Stimulated activated CD8-positive, alpha-beta memory T cell treated with anti-CD3 and anti-CD28 coated beads, Interleukin-15, amount 100 ng/mL, for 24 hours (primary cell): ENCODE measurements at regions not wholly inside any gene's neighbourhood (a gene's known extent, or its start where the extent isn't known, plus 50 kb on each side); places are given as distances from the start of the nearest gene placed in this dataset.

Experiments used
- DNase-seq: peaks from one replicate; pipeline ENCODE4 v3.0.0-alpha.2; 2020; ENCODE audit warnings: low read depth

DNA sequence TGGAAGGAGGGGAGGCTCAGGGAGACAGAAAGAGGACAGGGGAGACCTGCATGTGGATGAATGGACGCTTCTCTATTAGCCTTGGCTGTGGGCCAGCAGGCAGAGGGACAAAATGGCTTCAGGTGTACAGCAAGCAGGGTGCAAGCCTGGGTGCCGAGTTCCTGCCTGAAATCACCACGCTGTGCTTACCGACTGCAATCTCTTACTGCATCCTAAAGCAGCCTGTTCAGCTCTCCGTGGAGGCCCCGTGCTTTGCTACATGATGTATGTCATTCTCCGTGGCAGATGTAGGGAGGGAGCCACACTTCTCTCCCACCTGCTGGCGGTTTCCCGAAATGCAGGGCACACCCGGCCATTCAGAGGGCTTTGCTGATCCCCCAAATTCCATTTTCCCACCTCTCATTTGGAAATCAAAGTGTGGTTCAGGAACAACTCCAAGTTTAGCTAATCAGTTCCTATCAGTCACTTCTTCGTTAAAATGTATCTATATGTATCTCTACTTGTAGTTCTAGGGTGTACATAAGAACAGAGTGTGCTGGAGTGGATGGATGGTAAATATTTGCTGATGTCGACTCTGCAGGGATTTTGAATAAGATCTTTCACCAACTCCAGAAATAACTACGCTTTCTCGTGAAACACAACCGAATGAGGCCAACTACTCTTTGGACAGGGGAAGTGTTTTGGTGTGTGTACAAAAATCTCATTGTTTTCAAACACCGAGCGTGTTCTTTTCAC, 122.3 kb upstream of the BACE2 start:
- DNase-seq: no peak

DNA sequence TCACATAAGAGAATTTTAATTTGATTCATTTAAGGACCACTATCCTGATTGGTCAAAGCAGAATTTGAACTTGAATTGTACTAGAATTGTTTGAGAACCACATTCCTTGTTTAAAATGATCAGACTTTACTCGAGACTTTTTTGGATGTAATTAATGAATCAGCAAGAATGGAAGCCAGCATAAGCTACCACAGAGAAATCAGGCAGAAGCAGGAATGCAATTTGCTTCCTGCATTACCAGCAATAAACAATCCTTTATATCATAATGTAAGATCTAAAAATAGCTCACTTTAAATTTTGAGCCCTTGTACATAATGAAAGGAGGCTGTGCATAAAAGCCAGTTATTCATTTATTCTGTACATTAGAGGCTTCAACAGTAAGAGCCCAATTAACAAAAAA, 119.8 kb upstream of the BACE2 start:
- DNase-seq: no peak

DNA sequence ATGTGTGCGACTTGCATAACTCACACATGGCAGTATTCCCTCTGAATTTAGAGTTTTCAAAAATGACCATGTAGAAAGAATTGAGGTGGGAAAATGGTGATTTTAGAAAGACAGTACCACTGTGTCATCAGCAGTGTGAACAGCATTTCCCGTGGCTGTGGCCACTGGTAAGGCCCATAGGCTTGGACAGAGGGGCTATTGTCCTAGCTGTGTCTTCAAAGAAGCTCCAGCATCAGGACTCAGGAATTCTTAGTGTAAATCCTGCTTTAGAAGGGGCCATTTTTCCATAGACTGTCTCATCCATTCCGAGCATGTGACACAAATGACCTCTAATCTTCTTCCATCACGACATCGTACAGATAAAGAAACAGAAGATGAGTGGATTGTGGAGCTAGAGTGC, 119.3 kb upstream of the BACE2 start:
- DNase-seq: no peak

DNA sequence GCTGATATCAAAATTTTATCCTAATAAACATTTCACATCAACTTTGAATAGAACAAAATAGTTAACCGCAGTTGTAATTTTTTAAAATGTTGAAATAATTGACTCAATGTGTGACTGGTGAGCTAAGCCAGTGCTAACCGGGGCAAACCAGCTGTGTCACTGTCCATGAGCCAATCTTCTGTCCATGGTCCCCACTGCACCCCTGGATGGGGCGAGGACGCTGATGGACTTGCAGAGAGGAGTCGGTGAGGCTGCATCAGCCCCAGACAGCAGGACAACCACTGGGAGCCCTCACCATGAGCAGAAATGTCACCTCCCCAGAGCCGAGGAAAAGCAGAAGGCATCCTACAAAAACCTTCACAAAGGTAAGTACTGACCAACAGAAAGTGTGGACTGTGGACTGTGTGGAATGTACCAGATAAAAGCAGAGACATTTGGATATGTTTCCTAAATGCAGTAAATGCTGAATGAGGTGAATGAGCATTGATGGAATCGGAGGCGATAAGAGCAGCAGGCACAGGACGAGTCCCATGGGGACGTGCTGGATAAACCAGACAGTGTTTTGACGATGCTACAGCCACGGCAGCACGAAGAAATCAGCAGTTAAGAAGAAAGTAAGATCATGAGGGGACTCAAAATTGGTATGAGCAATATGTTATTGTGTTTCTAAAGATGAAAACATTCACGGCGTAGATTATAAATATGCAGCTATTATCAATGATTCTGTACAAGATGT, 115.0 kb upstream of the BACE2 start:
- no peak for DNase-seq

DNA sequence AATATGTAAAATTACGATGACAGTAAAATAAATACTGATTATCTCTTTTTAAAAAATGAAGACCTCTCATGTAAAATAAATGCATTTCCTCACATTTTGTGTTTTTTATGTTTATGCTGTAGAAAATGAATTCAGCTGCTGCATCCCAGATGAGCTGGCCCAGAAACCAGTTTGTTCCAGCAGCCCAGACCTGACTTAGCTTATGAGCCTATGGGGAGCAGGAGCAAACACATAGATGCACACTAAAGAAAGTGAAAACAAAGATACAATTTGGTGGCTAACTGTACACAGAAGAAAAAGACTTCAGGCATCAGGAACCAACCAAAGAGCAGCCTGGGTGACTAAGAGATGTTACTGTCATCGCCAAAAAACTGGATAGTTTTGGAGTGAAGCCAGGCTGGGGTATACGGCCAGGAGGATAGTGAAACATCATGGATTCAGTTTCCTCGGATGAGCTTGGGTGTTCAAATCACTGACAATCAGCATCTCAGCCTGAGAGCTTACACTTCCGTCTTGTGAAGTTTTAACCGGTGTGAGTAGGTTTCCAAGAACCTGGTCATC, 113.9 kb upstream of the BACE2 start:
- no peak for DNase-seq

DNA sequence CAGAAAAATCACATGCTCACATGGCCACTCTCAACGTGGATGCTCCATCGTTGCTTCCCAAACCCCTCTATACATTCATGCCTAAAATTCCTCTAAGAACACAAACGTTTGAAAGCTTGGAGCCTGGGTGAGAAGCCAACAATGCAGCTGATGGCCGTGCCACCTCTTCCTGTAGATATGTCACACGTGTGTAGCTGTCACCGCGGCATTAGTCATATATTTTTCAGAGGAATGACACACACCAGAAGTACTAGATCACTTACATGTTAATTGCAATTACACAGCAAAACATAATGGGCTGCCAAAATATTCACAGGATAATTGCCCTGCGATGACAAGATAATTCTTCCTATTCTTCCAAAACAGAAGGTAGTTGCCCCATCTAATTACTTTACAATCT, 112.7 kb upstream of the BACE2 start:
- DNase-seq: no peak

DNA sequence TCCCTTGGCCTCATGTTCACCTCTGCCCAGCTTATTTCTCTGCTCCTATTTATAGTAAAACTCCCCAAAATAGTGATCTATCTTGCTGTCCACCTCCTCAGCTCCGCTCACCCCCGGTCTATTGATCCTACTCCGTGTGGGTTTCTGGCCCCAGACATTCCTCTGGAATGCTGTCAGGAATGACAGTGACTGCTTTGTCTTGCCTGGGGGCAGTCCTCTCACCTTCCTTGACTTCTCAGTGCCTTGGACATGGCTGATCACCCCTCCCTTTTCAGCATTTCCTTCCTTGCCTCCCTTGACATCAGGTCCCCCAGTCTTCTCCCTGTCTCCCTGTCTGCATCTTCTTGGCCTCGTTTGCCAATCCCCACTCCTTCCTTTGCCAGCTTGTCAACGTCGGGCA, 108.1 kb upstream of the BACE2 start:
- no peak for DNase-seq

DNA sequence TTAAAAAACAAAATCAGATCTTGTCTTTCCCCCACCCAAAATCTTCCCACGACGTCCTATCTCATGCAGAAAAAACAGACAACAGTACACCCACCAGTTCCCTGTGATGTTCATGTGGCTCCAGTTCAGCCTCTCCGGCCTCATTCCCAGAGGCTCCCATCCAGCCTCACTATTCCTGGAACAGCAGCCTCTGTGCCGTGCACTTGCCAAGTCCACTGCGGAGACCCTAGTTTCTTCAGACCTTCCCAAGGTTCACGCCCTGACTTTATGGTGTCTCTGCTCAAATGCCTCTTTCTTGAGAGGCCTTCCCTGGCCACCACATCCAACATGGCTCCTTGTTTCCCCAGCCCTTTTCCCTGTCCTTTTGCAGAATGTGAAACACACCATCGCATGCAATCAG, 106.3 kb upstream of the BACE2 start:
- no peak for DNase-seq

DNA sequence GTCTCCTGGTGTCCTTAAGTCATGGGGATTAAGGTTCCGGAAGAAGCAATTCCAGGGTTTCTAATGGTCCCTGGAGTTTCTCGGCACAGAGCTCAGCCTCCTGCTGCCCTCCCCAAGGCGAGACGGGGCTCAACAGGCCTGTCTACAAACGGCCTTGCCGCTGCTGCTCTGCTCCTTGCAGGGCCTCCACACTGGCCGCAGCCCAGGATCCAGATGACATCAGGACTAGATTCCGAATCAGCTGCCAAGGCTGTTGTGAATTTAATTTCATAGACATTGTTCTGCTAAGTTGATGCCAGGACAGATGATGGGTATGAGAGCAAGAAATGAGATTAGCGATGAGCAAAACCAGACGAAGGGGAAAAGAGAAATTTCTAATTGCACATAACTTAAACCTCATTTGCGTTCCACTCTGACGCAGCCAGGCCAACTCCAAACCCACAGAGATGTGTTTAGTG, 103.6 kb upstream of the BACE2 start:
- DNase-seq: no peak

DNA sequence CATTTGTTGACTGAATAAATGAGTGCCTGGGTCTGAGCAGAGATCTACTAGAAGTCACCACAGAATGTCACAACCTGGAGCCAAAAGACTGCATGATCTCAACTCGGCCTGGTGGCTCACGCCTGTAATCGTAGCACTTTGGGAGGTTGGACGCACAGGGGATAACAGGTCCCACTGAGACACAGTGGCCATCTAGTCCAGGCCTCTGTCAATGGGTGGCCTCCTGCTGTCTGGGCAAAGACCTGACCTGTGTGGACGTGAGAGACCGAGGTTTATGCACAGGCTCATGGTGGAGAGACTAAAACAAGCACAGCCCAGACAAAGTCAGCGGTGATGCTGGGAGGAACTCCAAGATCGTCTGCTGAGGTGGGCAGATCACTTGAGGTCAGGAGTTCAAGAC, 103.0 kb upstream of the BACE2 start:
- DNase-seq: no peak

DNA sequence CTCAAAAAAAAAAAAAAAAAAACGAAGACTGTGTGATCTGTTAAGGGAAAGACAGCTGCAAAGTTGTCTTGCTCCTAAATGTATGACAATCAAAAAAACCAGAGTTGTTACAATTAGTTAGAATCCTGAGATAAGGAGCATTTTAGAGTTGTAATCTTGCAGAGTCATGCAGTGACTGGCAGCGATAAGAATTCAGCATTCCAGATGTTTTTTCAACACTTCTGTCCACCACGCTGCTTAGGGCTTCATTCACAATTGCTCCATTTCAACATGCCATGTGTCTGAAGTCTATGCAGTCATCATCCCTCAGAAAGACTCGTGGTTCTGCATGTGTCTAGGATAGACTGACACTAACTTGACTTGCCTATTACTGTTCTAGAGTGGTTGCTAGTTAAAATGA, 102.4 kb upstream of the BACE2 start:
- DNase-seq: no peak

DNA sequence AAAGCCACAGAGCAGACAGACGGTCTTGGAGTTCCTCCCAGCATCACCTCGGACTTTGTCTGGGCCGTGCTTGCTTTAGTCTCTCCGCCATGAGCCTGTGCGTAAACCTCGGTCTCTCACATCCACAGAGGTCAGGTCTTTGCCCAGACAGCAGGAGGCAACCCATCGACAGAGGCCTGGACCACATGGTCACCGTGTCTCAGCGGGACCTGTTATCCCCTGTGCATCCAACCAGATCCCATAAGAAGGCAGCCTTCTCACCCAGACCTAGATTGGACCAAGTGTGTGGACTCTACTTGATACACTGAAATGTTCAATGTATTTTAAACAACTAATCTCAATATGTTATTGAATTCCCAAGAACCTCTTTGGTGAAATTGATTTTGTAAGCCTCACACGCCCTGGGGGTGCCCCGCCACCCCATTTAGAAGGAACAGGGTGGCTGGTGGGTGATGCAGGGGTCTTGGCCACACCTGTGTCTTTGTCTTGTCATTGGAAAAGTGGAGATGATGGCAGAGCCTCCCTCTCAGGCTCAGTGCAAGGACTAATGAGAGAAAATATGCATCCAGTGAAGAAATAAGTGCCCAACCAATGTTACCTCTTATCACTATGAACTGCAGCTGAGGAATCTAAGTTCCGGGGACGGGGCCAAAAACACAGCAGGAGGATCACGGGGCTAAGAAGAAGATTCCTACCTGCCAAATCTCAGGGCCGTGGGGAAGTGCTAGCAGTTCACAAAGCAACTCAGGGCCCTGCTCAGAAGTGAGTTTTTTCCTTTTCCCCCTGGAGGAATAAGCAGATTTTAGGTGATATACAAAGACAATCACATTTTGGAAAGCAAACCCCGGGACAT, 101.6 kb upstream of the BACE2 start:
- DNase-seq: no peak

DNA sequence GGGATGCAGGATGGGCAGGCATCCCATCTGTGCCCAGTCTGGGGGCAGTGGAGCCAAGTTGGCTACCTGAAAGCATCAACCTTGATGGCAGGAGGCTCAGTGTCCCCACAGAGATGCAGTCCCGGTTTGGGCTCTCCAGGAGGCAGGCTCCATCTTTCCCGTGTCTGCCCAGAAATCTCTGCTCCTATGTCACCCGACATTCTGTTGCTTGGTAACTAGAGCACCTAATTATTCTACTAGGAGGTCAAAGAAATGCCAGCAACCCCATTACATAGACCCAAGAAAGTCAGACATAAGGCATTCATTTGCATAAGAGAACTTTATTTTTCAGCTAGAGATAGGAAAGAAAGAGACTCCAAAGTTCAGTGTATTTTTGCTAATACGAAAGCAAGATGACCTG, 100.3 kb upstream of the BACE2 start:
- DNase-seq: no peak

DNA sequence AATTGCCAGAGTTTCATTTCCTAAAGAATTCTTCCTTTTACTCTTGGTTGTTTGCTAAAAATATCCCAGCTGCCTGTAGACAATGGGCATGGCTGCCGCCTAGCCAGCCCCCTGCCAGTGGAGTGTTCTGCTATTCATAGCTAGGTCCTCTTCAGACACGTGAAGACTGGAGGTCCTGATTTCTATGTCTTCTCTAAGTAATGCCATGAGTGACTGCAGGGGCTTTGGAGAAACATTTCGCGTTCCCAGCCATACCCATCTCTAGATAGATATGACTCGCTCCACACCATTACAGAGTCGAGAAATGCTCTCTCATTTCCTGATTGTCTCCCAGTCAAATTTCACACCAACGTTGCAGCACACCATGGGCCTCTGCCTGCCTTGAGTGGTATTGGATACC, 99.5 kb upstream of the BACE2 start:
- DNase-seq: no peak

DNA sequence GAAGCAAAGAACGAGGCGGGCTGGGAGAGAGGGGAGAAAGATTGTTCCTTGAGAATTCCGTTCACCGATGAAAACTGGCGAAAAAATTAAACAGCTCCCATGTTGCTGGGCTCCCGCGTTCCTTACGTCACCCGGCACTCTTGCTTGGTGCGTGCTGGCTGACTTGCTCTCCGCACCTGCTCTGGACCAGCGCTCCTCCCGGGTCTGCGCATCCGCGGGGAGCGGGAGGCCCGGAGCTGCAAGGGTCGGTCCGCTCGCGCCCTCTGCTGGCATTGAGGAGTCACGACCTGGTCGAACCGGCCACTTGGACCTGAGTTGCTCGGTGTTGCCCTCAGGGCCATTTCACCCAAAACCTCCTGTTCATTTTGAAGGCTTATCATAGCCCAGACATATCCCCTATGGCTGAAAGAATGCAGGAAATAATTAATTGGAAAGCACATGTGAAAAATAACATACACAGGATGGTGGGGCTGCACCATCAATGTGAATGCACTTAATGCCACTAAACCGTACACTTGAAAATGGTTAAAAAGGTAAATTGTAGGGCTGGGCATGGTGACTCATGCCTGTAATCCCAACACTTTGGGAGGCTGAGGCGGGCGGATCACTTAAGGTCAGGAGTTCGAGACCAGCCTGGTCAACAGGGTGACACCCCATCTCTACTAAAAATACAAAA, 98.9 kb upstream of the BACE2 start:
- peak; percentile 25 for DNase-seq

DNA sequence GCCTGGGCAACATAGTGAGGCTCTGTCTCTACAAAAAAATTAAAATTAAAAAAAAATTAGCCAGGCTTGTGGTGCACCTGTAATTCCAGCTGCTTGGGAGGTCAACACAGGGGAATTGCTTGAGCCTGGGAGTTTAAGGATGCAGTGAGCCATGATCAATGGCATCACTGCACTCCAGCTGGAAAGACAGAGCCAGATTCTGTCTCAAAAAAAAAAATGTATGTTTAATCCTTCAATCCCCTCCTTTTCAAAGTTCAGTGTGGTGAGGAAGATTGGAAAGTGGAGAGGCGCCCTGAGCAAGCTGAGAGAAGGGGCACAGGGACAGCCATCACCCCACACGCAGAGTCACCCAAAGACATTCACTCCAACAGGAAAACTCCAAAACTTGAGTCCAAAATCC, 97.7 kb upstream of the BACE2 start:
- DNase-seq: no peak

DNA sequence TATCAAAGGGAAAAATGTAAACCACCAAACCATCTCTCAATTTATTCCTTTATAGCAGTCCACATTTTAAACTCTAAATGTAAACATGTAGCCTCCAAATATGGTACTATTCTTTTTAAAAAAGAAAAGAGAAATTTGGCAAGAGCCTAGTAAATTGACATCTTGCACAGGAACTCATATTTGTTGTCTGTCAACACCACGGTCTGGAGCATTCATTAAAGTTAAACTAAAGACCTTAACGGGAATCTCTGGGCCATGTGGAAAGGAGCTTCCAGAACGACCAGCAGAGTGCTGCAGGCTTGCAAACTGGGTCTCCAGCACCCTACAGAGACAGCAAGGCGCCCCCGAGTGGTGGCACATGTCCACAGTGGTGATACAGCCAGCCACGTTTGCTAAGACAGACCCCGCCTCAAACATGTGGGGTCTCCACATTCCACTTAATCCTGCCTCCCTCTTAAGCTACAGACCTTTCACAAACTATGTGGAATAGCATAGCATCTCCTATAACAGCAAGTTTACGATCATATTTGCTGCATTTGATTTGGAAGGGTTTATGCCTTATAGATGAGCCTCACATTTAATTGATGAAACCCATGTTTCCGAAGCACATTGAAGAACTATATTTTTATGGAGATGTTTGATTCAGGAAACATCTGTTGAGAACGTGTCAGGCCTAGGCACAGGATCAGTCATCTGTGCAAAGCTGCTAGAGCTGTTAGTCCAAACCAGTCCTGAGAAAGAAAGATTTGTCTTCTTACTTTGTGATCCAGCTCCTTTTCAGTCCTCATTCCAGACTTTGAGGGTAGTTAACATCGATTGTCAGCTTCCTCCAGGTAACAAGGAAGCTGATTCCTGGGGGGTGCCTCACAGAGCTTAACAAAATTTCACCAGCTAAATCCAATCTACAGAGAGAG, 96.4 kb upstream of the BACE2 start:
- DNase-seq: no peak

DNA sequence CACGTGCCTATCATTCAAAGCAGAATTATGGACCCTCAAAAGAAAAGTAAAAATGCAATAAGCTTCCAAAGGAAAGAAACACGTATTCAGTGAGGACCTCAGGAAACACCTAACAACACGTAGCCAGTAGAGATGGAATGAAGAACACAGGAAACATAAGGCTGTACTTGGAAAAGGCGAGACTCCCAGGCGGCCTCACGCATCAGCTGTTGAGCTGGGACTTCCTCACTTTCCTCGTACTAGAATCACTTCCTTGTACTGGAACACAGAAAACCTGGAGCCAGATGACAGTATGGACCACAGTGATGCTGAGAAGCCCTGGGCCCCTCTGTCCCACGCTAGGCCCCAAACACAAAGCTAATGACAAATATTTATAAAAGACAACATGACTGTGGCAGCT, 94.4 kb upstream of the BACE2 start:
- no peak for DNase-seq

DNA sequence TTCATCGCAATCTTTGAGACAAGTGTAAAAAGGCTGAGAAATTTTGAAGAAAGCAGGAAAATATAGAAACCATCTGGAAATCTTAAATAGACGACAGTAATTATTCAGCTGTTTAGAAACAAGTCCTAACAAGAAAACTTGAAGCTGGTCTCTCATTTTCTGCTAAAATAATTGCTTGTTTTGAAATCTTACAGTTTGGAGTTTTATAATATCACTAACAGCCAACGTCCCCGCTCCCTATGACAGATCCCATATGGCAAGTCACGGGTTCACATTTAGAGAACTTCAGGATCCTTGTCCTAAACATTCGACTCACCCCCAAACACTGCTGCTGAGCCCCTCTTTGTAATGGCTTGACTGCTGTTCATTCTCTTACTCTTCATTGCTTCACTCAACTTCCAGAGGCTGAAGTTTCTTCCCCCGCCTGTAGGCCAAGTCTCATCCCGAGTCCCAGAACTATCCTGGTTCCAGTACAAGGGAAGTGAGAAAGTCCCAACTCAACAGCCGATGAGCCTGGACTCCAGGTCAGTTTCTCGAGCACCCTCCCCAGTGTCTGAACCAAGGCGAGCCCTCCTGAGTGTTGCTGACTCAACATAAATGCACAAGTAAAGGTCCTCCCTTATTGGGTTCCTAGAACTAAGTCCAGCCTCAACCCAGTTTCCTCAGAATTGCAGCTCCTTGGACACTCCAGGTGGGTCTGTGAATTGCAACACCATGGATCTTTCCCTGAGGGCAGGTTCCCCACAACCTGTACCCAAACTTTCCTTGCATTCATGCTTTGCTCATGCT, 93.4 kb upstream of the BACE2 start:
- no peak for DNase-seq

DNA sequence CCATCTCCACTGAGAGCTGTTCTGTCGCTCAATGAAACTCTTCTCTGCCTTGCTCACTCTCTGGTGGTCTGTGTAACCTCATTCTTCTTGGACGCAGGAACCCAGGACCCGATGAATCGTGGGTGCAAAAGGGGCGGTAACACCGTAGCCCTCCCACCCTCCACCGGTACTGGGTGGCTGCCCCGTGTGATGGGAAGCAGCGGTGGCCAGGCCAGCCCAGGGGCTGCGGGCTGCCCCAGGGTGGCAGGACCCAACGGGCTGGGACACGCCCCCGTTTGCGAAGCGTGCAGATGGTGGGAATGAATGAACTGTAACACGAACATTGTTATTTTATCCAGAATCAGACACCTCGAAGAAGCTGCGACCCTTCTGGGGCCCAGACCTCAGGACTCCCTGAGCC, 92.3 kb upstream of the BACE2 start:
- no peak for DNase-seq
